NCI-H2029 treated with DMSO at 0.1 percent for 48 hours (cell line): ENCODE measurements at regions not wholly inside any gene's neighbourhood (a gene's known extent, or its start where the extent isn't known, plus 50 kb on each side); places are given as distances from the start of the nearest gene placed in this dataset.
A peak's percentile ranks its signal among the peaks of the same experiment; 100 is the strongest.

Source experiments
- DNase-seq: peaks from one replicate; lab custom pipeline; 2025; lab: John Stamatoyannopoulos, UW

DNA sequence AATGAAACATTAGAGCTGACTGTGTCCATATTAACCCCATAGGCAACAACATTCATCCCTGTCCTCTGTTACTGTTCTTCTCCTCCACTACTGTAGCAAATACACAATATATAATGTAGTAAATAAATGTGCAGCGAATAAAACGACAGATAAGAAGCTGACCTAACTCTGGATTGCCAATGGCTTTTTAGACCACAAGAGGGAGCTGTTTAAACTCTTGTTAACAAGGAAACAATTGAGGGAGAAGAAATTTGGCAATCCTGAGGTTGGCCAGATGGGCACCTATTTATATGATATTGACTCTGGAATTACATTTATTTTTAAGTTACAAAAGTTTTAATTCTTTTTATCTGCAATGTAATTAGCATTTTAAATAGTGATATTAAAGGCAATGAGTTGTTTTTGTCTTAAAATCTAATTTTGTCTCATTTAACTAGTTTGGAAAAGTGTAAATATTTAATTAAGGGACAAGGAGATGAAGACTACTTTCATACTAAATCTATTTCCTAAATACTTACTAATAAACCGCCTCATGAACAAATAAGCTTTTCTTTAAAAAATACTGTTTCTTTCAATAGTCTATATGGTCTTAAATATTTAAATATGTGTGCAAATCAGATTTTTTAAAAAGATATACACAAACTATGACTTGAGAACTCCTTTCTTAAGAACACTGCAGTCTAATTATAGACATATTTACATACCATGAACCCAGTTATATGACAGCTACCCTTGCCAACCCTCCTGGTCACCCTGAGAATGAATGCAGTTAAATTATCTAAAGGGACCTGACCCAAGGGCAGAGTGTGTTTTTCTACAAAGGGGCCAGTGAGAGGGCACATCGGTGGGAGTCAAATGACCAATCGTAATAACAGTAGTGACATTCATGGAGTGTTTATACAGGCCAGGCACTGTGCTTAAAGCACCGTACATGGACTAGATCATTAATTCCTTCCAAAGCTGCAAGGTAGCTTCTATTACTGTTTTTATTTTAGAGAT is 52.9 kb upstream of the HPF1 start:
- peak; percentile 40 for DNase-seq

DNA sequence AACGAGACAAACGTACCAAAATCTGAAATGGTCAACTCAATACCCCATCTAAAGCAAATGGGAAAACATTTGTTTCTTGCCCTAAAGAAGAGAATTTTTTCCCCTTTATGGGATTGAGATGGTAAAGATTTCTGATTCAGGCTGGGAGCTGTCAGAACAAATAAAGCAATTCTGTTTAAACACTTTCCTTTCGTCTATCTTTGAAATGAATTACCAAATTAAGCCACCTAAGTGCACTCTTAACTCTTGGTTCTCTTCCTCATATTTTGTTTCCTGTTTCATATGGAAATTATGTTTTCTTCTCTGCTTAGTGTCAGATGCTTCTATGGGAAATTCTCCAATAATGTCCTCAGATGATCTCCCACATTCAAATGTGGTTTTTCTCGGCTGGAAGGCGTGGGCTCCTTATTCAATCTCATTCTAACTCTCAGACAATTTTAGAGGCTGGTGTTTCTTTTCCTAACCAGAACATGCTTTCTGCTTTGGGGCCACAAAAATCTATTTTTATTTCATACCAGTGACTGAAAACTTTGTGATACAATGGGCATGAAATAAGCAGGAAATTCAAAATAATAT is 50.3 kb upstream of the HPF1 start:
- no peak for DNase-seq
